HG03175 (cell line): ENCODE measurements at regions not wholly inside any gene's neighbourhood (a gene's known extent, or its start where the extent isn't known, plus 50 kb on each side); places are given as distances from the start of the nearest gene placed in this dataset.
A peak's percentile ranks its signal among the peaks of the same experiment; 100 is the strongest.

ENCODE experiments used
- ATAC-seq: cut with Tn5 transposase; IDR thresholded peaks from one replicate; pipeline ENCODE4 v1.9.1; 2021; ENCODE audit warnings: mild to moderate bottlenecking, moderate library complexity; ENCODE audit not compliant: unreplicated experiment

- no peak for ATAC-seq
Measured at GRCh38 chr2:220151341-220151740, 523.9 kb downstream of the SLC4A3 start.

- no peak for ATAC-seq
Measured at GRCh38 chr2:220152281-220152935, 525.0 kb downstream of the SLC4A3 start.

GRCh38 chr2:220153118-220153517 is 525.7 kb downstream of the SLC4A3 start:
- no peak for ATAC-seq

DNA sequence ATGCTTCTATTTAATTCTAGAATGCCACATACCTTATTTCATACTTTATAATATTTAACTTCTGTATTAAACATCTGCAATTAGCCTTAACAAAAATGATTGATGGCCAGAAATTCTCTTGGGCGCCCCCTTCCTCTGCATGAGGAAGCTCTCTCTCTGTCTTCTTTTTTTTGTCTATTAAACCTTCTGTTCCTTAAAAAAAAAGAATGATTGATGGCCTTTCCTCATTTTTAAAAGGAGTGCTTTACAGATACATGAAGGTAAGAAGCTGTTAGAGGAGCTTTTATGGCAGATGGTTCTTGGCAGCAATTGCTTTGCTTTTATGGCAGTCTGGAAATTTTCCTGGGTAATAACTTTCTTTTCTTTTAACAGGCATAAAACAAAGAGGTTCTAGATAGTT is 526.9 kb downstream of the SLC4A3 start:
- no peak for ATAC-seq

DNA sequence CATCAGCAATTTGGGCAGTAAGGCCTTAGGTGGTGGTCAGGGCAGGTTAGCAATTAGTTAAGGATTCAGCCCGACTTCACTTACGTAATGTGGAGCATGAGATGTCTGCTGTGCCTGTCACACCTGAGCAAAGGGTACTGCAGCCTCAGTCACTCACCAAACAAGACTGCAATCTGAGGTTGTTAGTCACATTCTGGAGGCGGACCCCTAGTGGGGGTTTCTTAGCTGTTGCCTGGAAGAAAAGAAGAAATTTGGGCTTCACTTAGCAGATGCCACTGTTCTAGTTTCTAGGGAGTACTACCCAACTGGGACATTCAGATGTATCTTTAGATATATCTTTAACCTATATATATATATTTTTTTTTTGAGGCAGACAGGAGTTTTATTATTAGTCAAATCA is 529.9 kb downstream of the SLC4A3 start:
- ATAC-seq: no peak

DNA sequence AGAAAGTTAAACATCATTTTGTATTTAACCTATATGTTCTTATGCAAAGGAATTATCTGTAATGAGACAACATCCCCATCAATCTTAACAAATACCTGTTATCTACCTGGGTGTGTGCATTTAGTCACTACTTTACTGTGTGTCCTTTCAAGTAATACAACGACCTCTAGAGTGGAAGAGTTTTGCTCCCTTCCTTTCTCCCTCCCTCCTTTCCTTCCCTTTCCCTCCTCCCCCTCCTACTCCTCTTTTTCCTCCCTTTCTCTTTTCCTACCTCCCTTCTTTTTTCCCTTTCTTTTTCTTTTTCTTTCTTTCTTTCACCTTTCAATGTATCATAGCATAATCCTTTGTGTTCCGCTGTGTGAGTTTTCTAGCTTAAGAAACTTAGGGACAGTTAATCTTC is 532.3 kb downstream of the SLC4A3 start:
- ATAC-seq: no peak

GRCh38 chr2:220162320-220162719 is 534.9 kb downstream of the SLC4A3 start:
- ATAC-seq: no peak

DNA sequence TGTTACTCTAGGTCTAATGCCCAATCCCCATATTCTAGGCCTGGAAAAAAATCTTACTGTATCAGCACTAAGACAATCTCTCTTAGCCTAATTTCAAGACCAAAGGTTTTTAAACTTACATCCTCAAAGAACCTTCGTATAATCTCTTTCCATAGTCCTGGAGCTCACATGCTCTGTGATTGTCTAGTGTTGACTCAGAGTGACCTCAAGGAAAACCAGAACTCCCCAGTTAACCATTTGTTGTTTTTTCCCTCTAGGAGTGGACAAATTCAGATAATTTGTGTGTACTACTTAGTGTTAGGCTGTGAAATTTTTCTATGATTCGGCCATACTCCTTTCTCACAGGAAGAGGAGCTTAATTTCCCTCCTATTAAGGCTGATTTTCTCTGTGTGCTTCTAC is 536.1 kb downstream of the SLC4A3 start:
- ATAC-seq: no peak

GRCh38 chr2:220165401-220165800 is 538.0 kb downstream of the SLC4A3 start:
- no peak for ATAC-seq

DNA sequence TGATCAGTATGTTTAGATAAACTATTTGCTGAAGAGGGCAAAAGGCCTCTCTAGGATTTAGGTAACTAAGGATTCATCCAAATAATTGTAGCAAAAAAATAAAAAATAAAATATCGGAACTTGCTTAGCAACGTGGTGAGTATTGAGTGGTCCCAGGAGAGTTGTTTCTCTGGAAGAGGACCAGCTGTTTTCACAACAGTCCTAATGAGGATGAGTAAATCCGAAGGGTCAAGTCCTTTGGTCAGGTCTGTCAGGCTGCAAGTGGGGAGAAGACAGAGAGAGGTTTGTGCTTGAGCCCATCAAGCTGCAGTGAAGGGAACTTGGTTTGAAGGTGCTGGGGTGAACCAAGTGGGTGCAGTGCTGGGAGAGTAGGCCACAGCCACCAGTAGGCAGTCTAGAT is 539.2 kb downstream of the SLC4A3 start:
- ATAC-seq: no peak

GRCh38 chr2:220167956-220168355 is 540.5 kb downstream of the SLC4A3 start:
- no peak for ATAC-seq

- ATAC-seq: no peak
Measured at GRCh38 chr2:220168891-220169546, 541.6 kb downstream of the SLC4A3 start.

- no peak for ATAC-seq
Measured at GRCh38 chr2:220174826-220175225, 547.4 kb downstream of the SLC4A3 start.

- ATAC-seq: no peak
Measured at GRCh38 chr2:220175967-220176366, 548.5 kb downstream of the SLC4A3 start.

- ATAC-seq: no peak
Measured at GRCh38 chr2:220178991-220179695, 551.7 kb downstream of the SLC4A3 start.

GRCh38 chr2:220181165-220181564 is 553.7 kb downstream of the SLC4A3 start:
- ATAC-seq: no peak

- no peak for ATAC-seq
Measured at GRCh38 chr2:220182790-220183189, 555.4 kb downstream of the SLC4A3 start.

GRCh38 chr2:220185766-220186305 is 558.4 kb downstream of the SLC4A3 start:
- ATAC-seq: no peak

GRCh38 chr2:220188031-220188430 is 560.6 kb downstream of the SLC4A3 start:
- ATAC-seq: peak; percentile 40

DNA sequence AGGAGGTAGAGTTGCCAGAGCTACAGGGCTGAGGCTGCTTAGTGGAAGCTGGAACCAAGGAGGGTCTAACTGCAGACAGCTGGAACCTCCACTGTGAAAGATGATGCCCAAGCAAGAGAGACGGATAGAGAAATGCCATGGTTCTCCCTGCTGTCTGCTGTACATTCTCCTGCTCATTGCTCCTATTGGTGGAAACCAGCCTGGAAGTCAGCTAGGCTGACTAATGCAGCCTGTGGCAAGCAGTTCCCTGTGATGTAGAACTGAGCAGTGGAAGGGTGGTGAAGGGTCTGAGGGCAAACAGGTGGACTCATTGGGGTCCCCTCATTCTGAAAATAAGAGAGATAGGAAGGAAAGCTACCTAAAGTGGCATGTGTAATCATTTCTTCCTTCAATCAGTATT is 563.6 kb downstream of the SLC4A3 start:
- ATAC-seq: no peak

DNA sequence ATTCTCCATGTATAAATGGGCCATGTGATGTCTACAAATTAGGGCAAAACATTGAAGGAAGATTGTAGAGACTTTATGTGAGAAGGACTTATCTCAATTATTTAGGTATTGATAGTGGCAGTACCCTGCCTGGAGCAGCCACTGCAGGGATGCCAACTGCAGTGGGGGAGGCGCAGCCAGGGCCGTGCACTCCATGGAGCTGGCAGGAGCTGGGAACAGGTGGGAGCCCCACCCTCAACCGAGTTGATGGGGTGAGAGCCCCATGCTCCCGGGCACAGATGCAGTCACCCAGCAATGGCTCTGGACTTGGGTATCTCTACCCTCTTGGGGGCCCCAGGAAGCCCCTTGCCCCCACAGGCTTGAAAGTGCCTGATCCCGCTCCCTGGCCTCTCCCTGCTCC is 564.3 kb downstream of the SLC4A3 start:
- ATAC-seq: no peak
